IPS-18a (cell line): ENCODE measurements at regions not wholly inside any gene's neighbourhood (a gene's known extent, or its start where the extent isn't known, plus 50 kb on each side); places are given as distances from the start of the nearest gene placed in this dataset.
"Not testable (repeated sequence)": the region's sequence is repeated elsewhere in the genome, so short reads cannot be mapped to it uniquely, and the experiment has no call there.

Source experiments
- H3K27ac ChIP-seq: one replicate; pipeline ENCODE4 v1.5.1; 2013; ENCODE audit warnings: low read length
- H3K27me3 ChIP-seq: one replicate; pipeline ENCODE4 v1.6.1; 2013; ENCODE audit warnings: mild to moderate bottlenecking, low read length; ENCODE audit not compliant: control insufficient read depth, insufficient read depth
- H3K36me3 ChIP-seq: one replicate; pipeline ENCODE4 v1.6.1; 2013; ENCODE audit warnings: low read depth, low read length; ENCODE audit not compliant: control insufficient read depth
- H3K4me1 ChIP-seq: one replicate; pipeline ENCODE4 v1.6.1; 2013; ENCODE audit warnings: low read depth, low read length; ENCODE audit not compliant: control insufficient read depth
- H3K4me3 ChIP-seq: one replicate; pipeline ENCODE4 v1.5.1; 2013; ENCODE audit warnings: low read length
- H3K9ac ChIP-seq: one replicate; pipeline ENCODE4 v1.6.1; 2013; ENCODE audit warnings: mild to moderate bottlenecking, low read length, moderate library complexity
- H3K9me3 ChIP-seq: one replicate; pipeline ENCODE4 v1.6.1; 2013; ENCODE audit warnings: low read depth, low read length; ENCODE audit not compliant: control insufficient read depth

GRCh38 chr6:26754801-26755200 lies 95.3 kb upstream of the ZNF322 start:
- not testable (repeated sequence) for H3K4me3 ChIP-seq, H3K4me1 ChIP-seq, H3K9ac ChIP-seq, H3K36me3 ChIP-seq, H3K27me3 ChIP-seq, H3K27ac ChIP-seq, H3K9me3 ChIP-seq

- H3K9me3 ChIP-seq, H3K27ac ChIP-seq, H3K9ac ChIP-seq, H3K4me3 ChIP-seq, H3K36me3 ChIP-seq, H3K27me3 ChIP-seq, H3K4me1 ChIP-seq: not testable (repeated sequence)
These were observed 96.7 kb upstream of the ZNF322 start for GRCh38 chr6:26756067-26756805.

GRCh38 chr6:26766203-26766902 lies 106.8 kb upstream of the ZNF322 start:
- H3K27me3 ChIP-seq, H3K4me1 ChIP-seq, H3K9ac ChIP-seq, H3K36me3 ChIP-seq, H3K27ac ChIP-seq, H3K4me3 ChIP-seq, H3K9me3 ChIP-seq: not testable (repeated sequence)

- not testable (repeated sequence) for H3K36me3 ChIP-seq, H3K9me3 ChIP-seq, H3K9ac ChIP-seq, H3K27me3 ChIP-seq, H3K4me1 ChIP-seq, H3K27ac ChIP-seq, H3K4me3 ChIP-seq
These were observed 111.6 kb upstream of the ZNF322 start for GRCh38 chr6:26770941-26771666.

GRCh38 chr6:26773414-26773813 lies 113.9 kb upstream of the ZNF322 start:
- H3K27ac ChIP-seq, H3K27me3 ChIP-seq, H3K36me3 ChIP-seq: not testable (repeated sequence)

GRCh38 chr6:26780563-26780962 lies 121.0 kb upstream of the ZNF322 start:
- H3K36me3 ChIP-seq, H3K4me3 ChIP-seq, H3K9ac ChIP-seq, H3K27me3 ChIP-seq, H3K27ac ChIP-seq, H3K4me1 ChIP-seq, H3K9me3 ChIP-seq: not testable (repeated sequence)

More at GRCh38 chr6:26773414-26773813, 113.9 kb upstream of the ZNF322 start:
- not testable (repeated sequence) for H3K4me1 ChIP-seq, H3K9ac ChIP-seq, H3K4me3 ChIP-seq, H3K9me3 ChIP-seq

GRCh38 chr6:26795474-26796307 lies 136.1 kb upstream of the ZNF322 start:
- H3K9me3 ChIP-seq, H3K27me3 ChIP-seq, H3K4me3 ChIP-seq, H3K9ac ChIP-seq, H3K4me1 ChIP-seq, H3K27ac ChIP-seq, H3K36me3 ChIP-seq: not testable (repeated sequence)

GRCh38 chr6:26799903-26800633 lies 140.5 kb upstream of the ZNF322 start:
- not testable (repeated sequence) for H3K27ac ChIP-seq, H3K4me3 ChIP-seq, H3K4me1 ChIP-seq, H3K36me3 ChIP-seq, H3K9ac ChIP-seq, H3K9me3 ChIP-seq, H3K27me3 ChIP-seq

GRCh38 chr6:26803762-26804161 lies 144.2 kb upstream of the ZNF322 start:
- H3K27ac ChIP-seq, H3K27me3 ChIP-seq, H3K4me3 ChIP-seq, H3K4me1 ChIP-seq, H3K9ac ChIP-seq, H3K36me3 ChIP-seq, H3K9me3 ChIP-seq: not testable (repeated sequence)

GRCh38 chr6:26811486-26812116 lies 152.1 kb upstream of the ZNF322 start:
- H3K36me3 ChIP-seq, H3K4me3 ChIP-seq, H3K9ac ChIP-seq, H3K27me3 ChIP-seq, H3K9me3 ChIP-seq, H3K4me1 ChIP-seq, H3K27ac ChIP-seq: not testable (repeated sequence)
